IMR-90 (cell line): ENCODE measurements at regions not wholly inside any gene's neighbourhood (a gene's known extent, or its start where the extent isn't known, plus 50 kb on each side); places are given as distances from the start of the nearest gene placed in this dataset.

Experiments
- ATAC-seq: fragments of 200-7000 bp; cut with Tn5 transposase; 2 replicates; pipeline ENCODE4 v1.9.1; 2020; ENCODE audit warnings: low read depth, mild to moderate bottlenecking, moderate library complexity
- BruUV-seq: library from RNA; stranded (reverse); fragments of 400-500 nt; replicated peaks from 2 replicates; lab custom pipeline; 2021; lab: Mats Ljungman, UMichigan
- CTCF ChIA-PET: fragments of 300-600 bp; formaldehyde crosslinking; extraction: SDS; loops from one replicate; lab custom pipeline; 2021; ENCODE audit warnings: antibody characterized with exemption; lab: Yijun Ruan, JAX
- POLR2A ChIA-PET: fragments of 300-600 bp; sonication (Branson Sonifier 250); formaldehyde crosslinking; loops from one replicate; lab custom pipeline; 2022; ENCODE audit warnings: antibody characterized with exemption; ENCODE audit not compliant: unreplicated experiment; lab: Charles Lee
- DNase-seq: peaks from one replicate; pipeline ENCODE4 v3.0.0; 2013
- H2AFZ ChIP-seq: replicated peaks from 2 replicates; pipeline ENCODE3; 2013; ENCODE audit warnings: low read length, mild to moderate bottlenecking; ENCODE audit not compliant: poor library complexity
- H2AK5ac ChIP-seq: 2 replicates; pipeline ENCODE4 v1.6.1; 2013; ENCODE audit warnings: low read depth, low read length, inconsistent platforms
- H2AK9ac ChIP-seq: replicated peaks from 2 replicates; pipeline ENCODE3; 2013; ENCODE audit warnings: mild to moderate bottlenecking, low read depth, low read length, moderate library complexity; ENCODE audit not compliant: poor library complexity
- H2BK120ac ChIP-seq: 2 replicates; pipeline ENCODE4 v1.6.1; 2013; ENCODE audit warnings: low read depth, low read length, inconsistent platforms
- H2BK15ac ChIP-seq: 3 replicates; pipeline ENCODE4 v1.6.1; 2013; ENCODE audit warnings: low read depth, low read length, inconsistent platforms
- H2BK20ac ChIP-seq: 2 replicates; pipeline ENCODE4 v1.6.1; 2013; ENCODE audit warnings: low read depth, mild to moderate bottlenecking, inconsistent platforms, low read length, moderate library complexity
- H2BK5ac ChIP-seq: 2 replicates; pipeline ENCODE4 v1.6.1; 2013; ENCODE audit warnings: mild to moderate bottlenecking, low read depth, low read length, inconsistent platforms; ENCODE audit not compliant: poor library complexity, severe bottlenecking
- H3K14ac ChIP-seq: replicated peaks from 2 replicates; pipeline ENCODE4 v1.6.1; 2013; ENCODE audit warnings: low read depth, low read length, inconsistent platforms
- H3K18ac ChIP-seq: 2 replicates; pipeline ENCODE4 v1.6.1; 2013; ENCODE audit warnings: low read depth, low read length, control low read depth
- H3K23ac ChIP-seq: 2 replicates; pipeline ENCODE4 v1.6.1; 2013; ENCODE audit warnings: low read depth, low read length, inconsistent platforms
- H3K27ac ChIP-seq: 2 replicates; pipeline ENCODE4 v1.5.1; 2013; ENCODE audit warnings: mild to moderate bottlenecking, control low read depth, low read length; ENCODE audit not compliant: insufficient read depth
- H3K27me3 ChIP-seq: 2 replicates; pipeline ENCODE4 v1.6.1; 2013; ENCODE audit warnings: low read length; ENCODE audit not compliant: control insufficient read depth, insufficient read depth
- H3K36me3 ChIP-seq: 2 replicates; pipeline ENCODE4 v1.6.1; 2013; ENCODE audit warnings: low read length, mixed read lengths; ENCODE audit not compliant: control insufficient read depth, insufficient read depth
- H3K4ac ChIP-seq: 2 replicates; pipeline ENCODE4 v1.6.1; 2013; ENCODE audit warnings: low read depth, low read length, inconsistent platforms
- H3K4me1 ChIP-seq: 2 replicates; pipeline ENCODE4 v1.6.1; 2013; ENCODE audit warnings: low read length, mixed read lengths; ENCODE audit not compliant: control insufficient read depth, insufficient read depth
- H3K4me2 ChIP-seq: 2 replicates; pipeline ENCODE4 v1.6.1; 2013; ENCODE audit warnings: low read depth, mild to moderate bottlenecking, control low read depth, low read length, moderate library complexity
- H3K4me3 ChIP-seq: 2 replicates; pipeline ENCODE4 v1.5.1; 2013; ENCODE audit warnings: low read depth, mild to moderate bottlenecking, control low read depth, low read length, moderate library complexity; ENCODE audit not compliant: insufficient read depth
- H3K56ac ChIP-seq: 2 replicates; pipeline ENCODE4 v1.6.1; 2013; ENCODE audit warnings: low read length, inconsistent platforms; ENCODE audit not compliant: insufficient read depth; ENCODE audit errors: extremely low read depth
- H3K79me1 ChIP-seq, 2 experiments: 2 replicates each; pipeline ENCODE4 v1.6.1; 2013; ENCODE audit warnings: low read length in 2 of 2, inconsistent platforms in 1 of 2, low read depth in 1 of 2
- H3K9ac ChIP-seq: 2 replicates; pipeline ENCODE4 v1.6.1; 2013; ENCODE audit warnings: low read depth, low read length, control low read depth
- H3K9me1 ChIP-seq: 2 replicates; pipeline ENCODE4 v1.6.1; 2013; ENCODE audit warnings: low read length, inconsistent platforms; ENCODE audit not compliant: insufficient read depth
- H3K9me3 ChIP-seq: 2 replicates; pipeline ENCODE4 v1.6.1; 2013; ENCODE audit warnings: low read length; ENCODE audit not compliant: control insufficient read depth, insufficient read depth
- H4K20me1 ChIP-seq: 2 replicates; pipeline ENCODE4 v1.6.1; 2013; ENCODE audit warnings: low read length, inconsistent platforms; ENCODE audit not compliant: insufficient read depth
- H4K5ac ChIP-seq: 2 replicates; pipeline ENCODE4 v1.6.1; 2013; ENCODE audit warnings: mild to moderate bottlenecking, low read depth, low read length, control low read depth
- H4K8ac ChIP-seq, 2 experiments: 2 replicates each; pipeline ENCODE4 v1.6.1; 2013; ENCODE audit warnings: low read depth in 2 of 2, low read length in 2 of 2, control low read depth in 1 of 2, inconsistent platforms in 1 of 2
- H4K91ac ChIP-seq: 2 replicates; pipeline ENCODE4 v1.6.1; 2013; ENCODE audit warnings: low read depth, low read length, inconsistent platforms; ENCODE audit not compliant: insufficient read depth
- BHLHE40 ChIP-seq: fragments of 150-350 bp; IDR thresholded peaks from 2 replicates; pipeline ENCODE4 v1.6.1; 2016; ENCODE audit warnings: mild to moderate bottlenecking, low read depth, low read length
- CEBPB ChIP-seq: IDR thresholded peaks from 2 replicates; pipeline ENCODE4 v1.6.1; 2012; ENCODE audit warnings: low read depth, low read length, improper control_type of control experiment
- FOS ChIP-seq: fragments of 150-350 bp; IDR thresholded peaks from 2 replicates; pipeline ENCODE4 v1.6.1; 2016; ENCODE audit warnings: low read depth, low read length
- MAFK ChIP-seq: IDR thresholded peaks from 2 replicates; pipeline ENCODE4 v1.6.1; 2012; ENCODE audit warnings: low read depth, low read length, improper control_type of control experiment
- MAZ ChIP-seq: IDR thresholded peaks from 2 replicates; pipeline ENCODE4 v1.6.1; 2012; ENCODE audit warnings: low read depth, mild to moderate bottlenecking, low read length, improper control_type of control experiment, moderate library complexity, borderline replicate concordance
- MXI1 ChIP-seq: IDR thresholded peaks from 2 replicates; pipeline ENCODE4 v1.6.1; 2012; ENCODE audit warnings: low read depth, mild to moderate bottlenecking, low read length, moderate library complexity, borderline replicate concordance
- NFE2L2 ChIP-seq: fragments of 150-350 bp; IDR thresholded peaks from 2 replicates; pipeline ENCODE4 v1.6.1; 2016; ENCODE audit warnings: low read depth, mild to moderate bottlenecking, low read length
- POLR2A ChIP-seq: IDR thresholded peaks from 2 replicates; pipeline ENCODE4 v1.6.1; 2012; ENCODE audit warnings: mild to moderate bottlenecking, low read depth, low read length
- RAD21 ChIP-seq: IDR thresholded peaks from 2 replicates; pipeline ENCODE4 v1.6.1; 2012; ENCODE audit warnings: low read length, improper control_type of control experiment
- RCOR1 ChIP-seq: IDR thresholded peaks from 2 replicates; pipeline ENCODE4 v1.6.1; 2012; ENCODE audit warnings: mild to moderate bottlenecking, low read length, improper control_type of control experiment; ENCODE audit not compliant: insufficient replicate concordance
- SMC3 ChIP-seq: fragments of 150-350 bp; IDR thresholded peaks from 2 replicates; pipeline ENCODE4 v1.6.1; 2016; ENCODE audit warnings: low read depth, mild to moderate bottlenecking, antibody characterized with exemption, low read length, moderate library complexity
- WGBS, 2 experiments: methylation state at CpG; one replicate each; pipeline versions ENCODE4 v1.1.5 to v1.1.7; 2013; ENCODE audit warnings: missing lambda C conversion rate in 2 of 2; ENCODE audit not compliant: insufficient read length in 1 of 2; ENCODE audit errors: extremely low coverage in 2 of 2; 5-methylcytosine and 5-hydroxymethylcytosine counted together
- dilution Hi-C: fragments of 300-500 bp; cut with HindIII; formaldehyde crosslinking; loops from one replicate; pipeline ENCODE4 v1.14.3; 2018; ENCODE audit warnings: low sequenced_read_pairs; ENCODE audit not compliant: unreplicated experiment
- in situ Hi-C: fragments of 300-500 bp; cut with MboI; formaldehyde crosslinking; loops from 3 replicates; pipeline ENCODE4 v1.14.3; 2019; ENCODE audit warnings: low sequenced_read_pairs, inconsistent platforms, mixed read lengths
- intact Hi-C: fragments of 100-400 bp; cut with micrococcal nuclease; formaldehyde crosslinking; loops from 2 replicates; pipeline ENCODE4 v1.10.0; 2022
- TF ChIP-seq, protein P1 (sequence below): fragments of 150-350 bp; IDR thresholded peaks from 2 replicates; pipeline ENCODE4 v1.6.1; 2016; ENCODE audit warnings: low read depth, mild to moderate bottlenecking, low read length, moderate library complexity, borderline replicate concordance
- TF ChIP-seq, protein P2 (sequence below): fragments of 150-350 bp; IDR thresholded peaks from 2 replicates; pipeline ENCODE4 v1.6.1; 2017; ENCODE audit warnings: mild to moderate bottlenecking, antibody characterized with exemption, low read length, low read depth

DNA sequence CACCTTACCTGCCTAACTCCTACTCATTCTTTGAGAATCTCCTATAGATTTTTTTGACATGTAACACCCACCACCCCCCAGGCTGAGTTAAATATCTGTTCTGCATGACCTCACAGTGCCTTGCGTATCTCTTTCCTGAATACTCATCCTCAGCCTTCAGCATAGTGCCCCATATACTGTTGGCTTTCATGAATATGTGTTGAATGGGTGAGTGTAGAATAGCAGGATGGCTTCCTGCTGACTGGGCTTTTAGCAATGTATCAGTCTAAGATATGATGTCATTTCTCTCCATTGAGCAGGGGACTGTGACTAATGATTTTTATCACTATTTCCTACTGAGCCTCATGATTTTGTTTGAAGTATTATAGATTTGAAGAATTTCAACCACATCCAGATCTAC, 361.6 kb upstream of the MARCKS start:
- Histone ChIP-seq H2AK5ac (peak overlapping the region; percentile 26; the same call in 1 of the 2 replicates), H4K91ac (no peak overlapping the region), H4K5ac (no peak overlapping the region), H3K9me3 (no peaks in the 10 kb centered on the region), H2BK5ac (no peak overlapping the region), H3K27me3 (no peaks in the 10 kb centered on the region), H2AFZ (no peak overlapping the region), H3K23ac (no peak overlapping the region), H3K36me3 (no peaks in the 10 kb centered on the region), H2BK20ac (no peak overlapping the region), H3K4me3 (no peak overlapping the region), H3K4me2 (no peak overlapping the region), H2BK120ac (no peak overlapping the region), H2BK15ac (no peak overlapping the region), H4K20me1 (no peaks in the 10 kb centered on the region), H3K9ac (no peak overlapping the region), H3K56ac (no peak overlapping the region), H2AK9ac (no peak overlapping the region), H4K8ac (no peak overlapping the region), H3K18ac (no peak overlapping the region), H3K27ac (no peak overlapping the region), H3K79me1 (no peaks in the 10 kb centered on the region), H3K14ac (no peak overlapping the region), H3K4me1 (peaks cover 2% of the 10 kb centered on the region; the same call in 1 of the 2 replicates), H3K4ac (no peak overlapping the region), H3K9me1 (no peaks in the 10 kb centered on the region; the same call in 1 of the 2 replicates)
- in situ Hi-C loops (no loop called here), dilution Hi-C loops (no loop called here), intact Hi-C loops (no loop called here)
- DNase-seq (peak; percentile 87), ATAC-seq (peak; percentile 82)
- no CpG with 5 or more reads among the region's 1 CpG for WGBS, 2 experiments
- TF ChIP-seq MAFK (peak; percentile 90), MAZ (no peak), POLR2A (no peak), SMC3 (no peak), BHLHE40 (peak; percentile 30; the same call in 1 of the 2 replicates), RAD21 (peak; percentile 4; the same call in 1 of the 2 replicates), CEBPB (peak; percentile 41; the same call in 1 of the 2 replicates), MXI1 (no peak), NFE2L2 (no peak), FOS (peak; percentile 41; the same call in 1 of the 2 replicates), RCOR1 (no peak)
- TF ChIP-seq, protein P1, sequence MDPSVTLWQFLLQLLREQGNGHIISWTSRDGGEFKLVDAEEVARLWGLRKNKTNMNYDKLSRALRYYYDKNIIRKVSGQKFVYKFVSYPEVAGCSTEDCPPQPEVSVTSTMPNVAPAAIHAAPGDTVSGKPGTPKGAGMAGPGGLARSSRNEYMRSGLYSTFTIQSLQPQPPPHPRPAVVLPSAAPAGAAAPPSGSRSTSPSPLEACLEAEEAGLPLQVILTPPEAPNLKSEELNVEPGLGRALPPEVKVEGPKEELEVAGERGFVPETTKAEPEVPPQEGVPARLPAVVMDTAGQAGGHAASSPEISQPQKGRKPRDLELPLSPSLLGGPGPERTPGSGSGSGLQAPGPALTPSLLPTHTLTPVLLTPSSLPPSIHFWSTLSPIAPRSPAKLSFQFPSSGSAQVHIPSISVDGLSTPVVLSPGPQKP = no peak
- TF ChIP-seq, protein P2, sequence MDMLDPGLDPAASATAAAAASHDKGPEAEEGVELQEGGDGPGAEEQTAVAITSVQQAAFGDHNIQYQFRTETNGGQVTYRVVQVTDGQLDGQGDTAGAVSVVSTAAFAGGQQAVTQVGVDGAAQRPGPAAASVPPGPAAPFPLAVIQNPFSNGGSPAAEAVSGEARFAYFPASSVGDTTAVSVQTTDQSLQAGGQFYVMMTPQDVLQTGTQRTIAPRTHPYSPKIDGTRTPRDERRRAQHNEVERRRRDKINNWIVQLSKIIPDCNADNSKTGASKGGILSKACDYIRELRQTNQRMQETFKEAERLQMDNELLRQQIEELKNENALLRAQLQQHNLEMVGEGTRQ = no peak
- POLR2A ChIA-PET = no interaction called here
- CTCF ChIA-PET = interaction anchor here (0.6 kb wide), 1 partner anchor 28 kb away, joined by 5 read pairs; no protein-coding TSS in a partner anchor
- no TSS peak for BruUV-seq
